GM18499 (cell line): ENCODE measurements at regions not wholly inside any gene's neighbourhood (a gene's known extent, or its start where the extent isn't known, plus 50 kb on each side); places are given as distances from the start of the nearest gene placed in this dataset.
"Not testable (repeated sequence)": the region's sequence is repeated elsewhere in the genome, so short reads cannot be mapped to it uniquely, and the experiment has no call there.

Experiments used
- ATAC-seq: cut with Tn5 transposase; IDR thresholded peaks from one replicate; pipeline ENCODE4 v1.9.1; 2021; ENCODE audit warnings: moderate number of reproducible peaks; ENCODE audit not compliant: insufficient read depth, unreplicated experiment

- ATAC-seq = no peak
Observed at GRCh38 chr2:67566958-67567635, 170.0 kb downstream of the ETAA1 start.

- no peak for ATAC-seq
Observed at GRCh38 chr2:67567886-67568285, 170.8 kb downstream of the ETAA1 start.

GRCh38 chr2:67570611-67571010, 173.5 kb downstream of the ETAA1 start:
- ATAC-seq = no peak

GRCh38 chr2:67571785-67572718, 174.9 kb downstream of the ETAA1 start:
- no peak for ATAC-seq

- no peak for ATAC-seq
Observed at GRCh38 chr2:67572721-67573435, 175.7 kb downstream of the ETAA1 start.

GRCh38 chr2:67574230-67574629, 177.1 kb downstream of the ETAA1 start:
- no peak for ATAC-seq

GRCh38 chr2:67576226-67576625, 179.1 kb downstream of the ETAA1 start:
- ATAC-seq = no peak

GRCh38 chr2:67576991-67577390, 179.9 kb downstream of the ETAA1 start:
- ATAC-seq = no peak

- ATAC-seq = no peak
Observed at GRCh38 chr2:67579216-67579615, 182.1 kb downstream of the ETAA1 start.

- no peak for ATAC-seq
Observed at GRCh38 chr2:67579806-67580205, 182.7 kb downstream of the ETAA1 start.

- ATAC-seq = no peak
Observed at GRCh38 chr2:67581751-67582150, 184.6 kb downstream of the ETAA1 start.

GRCh38 chr2:67583185-67583584, 186.1 kb downstream of the ETAA1 start:
- ATAC-seq = no peak

GRCh38 chr2:67585400-67585799, 188.3 kb downstream of the ETAA1 start:
- no peak for ATAC-seq

- ATAC-seq = not testable (repeated sequence)
Observed at GRCh38 chr2:67589121-67589520, 192.0 kb downstream of the ETAA1 start.

GRCh38 chr2:67594522-67594921, 197.4 kb downstream of the ETAA1 start:
- not testable (repeated sequence) for ATAC-seq

- ATAC-seq = no peak
Observed at GRCh38 chr2:67596871-67597270, 199.7 kb downstream of the ETAA1 start.

- ATAC-seq = no peak
Observed at GRCh38 chr2:67599561-67599960, 202.4 kb downstream of the ETAA1 start.

- no peak for ATAC-seq
Observed at GRCh38 chr2:67600222-67600871, 203.2 kb downstream of the ETAA1 start.

GRCh38 chr2:67600946-67601345, 203.8 kb downstream of the ETAA1 start:
- ATAC-seq = no peak

GRCh38 chr2:67604360-67604759, 207.2 kb downstream of the ETAA1 start:
- ATAC-seq = no peak
